Liver (tissue), 8 donors: ENCODE measurements at regions not wholly inside any gene's neighbourhood (a gene's known extent, or its start where the extent isn't known, plus 50 kb on each side); places are given as distances from the start of the nearest gene placed in this dataset.

Experiments used
- DNase-seq: peaks from one replicate; pipeline ENCODE4 v3.0.0-alpha.2; 2017; ENCODE audit warnings: low spot score
- H3K27ac ChIP-seq, 2 donors: one replicate each; pipeline ENCODE4 v1.7.0; 2013; ENCODE audit warnings: inconsistent platforms in 2 of 2, low read length in 2 of 2, control low read depth in 1 of 2, low read depth in 1 of 2, mild to moderate bottlenecking in 1 of 2
- H3K27me3 ChIP-seq, 4 donors: one replicate each; pipeline versions ENCODE4 v1.6.1 to v1.7.0; 2013; ENCODE audit warnings: low read length in 3 of 4, inconsistent platforms in 1 of 4, mild to moderate bottlenecking in 1 of 4, moderate library complexity in 1 of 4; ENCODE audit not compliant: control insufficient read depth in 4 of 4, insufficient read depth in 4 of 4
- H3K36me3 ChIP-seq, 4 donors: one replicate each; pipeline versions ENCODE4 v1.6.1 to v1.7.0; 2013; ENCODE audit warnings: low read length in 3 of 4, mild to moderate bottlenecking in 3 of 4, low read depth in 1 of 4, moderate library complexity in 1 of 4; ENCODE audit not compliant: control insufficient read depth in 4 of 4, insufficient read depth in 3 of 4
- H3K4me1 ChIP-seq, 4 donors: one replicate each; pipeline versions ENCODE4 v1.6.1 to v1.7.0; 2013; ENCODE audit warnings: low read length in 3 of 4, mild to moderate bottlenecking in 3 of 4, moderate library complexity in 1 of 4; ENCODE audit not compliant: control insufficient read depth in 4 of 4, insufficient read depth in 4 of 4
- H3K4me3 ChIP-seq, 3 donors: one replicate each; pipeline versions ENCODE4 v1.6.1 to v1.7.0; 2013; ENCODE audit warnings: low read length in 3 of 3, control low read depth in 1 of 3, low read depth in 1 of 3, mild to moderate bottlenecking in 1 of 3
- H3K9ac ChIP-seq, 2 donors: one replicate each; pipeline ENCODE4 v1.7.0; 2013; ENCODE audit warnings: low read length in 2 of 2, mild to moderate bottlenecking in 2 of 2, moderate library complexity in 2 of 2, control low read depth in 1 of 2, low read depth in 1 of 2
- H3K9me3 ChIP-seq, 4 donors: one replicate each; pipeline versions ENCODE4 v1.6.1 to v1.7.0; 2013; ENCODE audit warnings: low read length in 3 of 4; ENCODE audit not compliant: control insufficient read depth in 4 of 4
- ATF3 ChIP-seq: IDR thresholded peaks from 2 replicates; pipeline ENCODE4 v1.6.1; 2016; ENCODE audit warnings: antibody characterized with exemption
- CTCF ChIP-seq: fragments of 150-350 bp; IDR thresholded peaks from 2 replicates; pipeline ENCODE4 v1.5.1; 2017; ENCODE audit warnings: improper control_type of control experiment, low read depth, low read length; ENCODE audit not compliant: missing input control
- EGR1 ChIP-seq, 2 donors: IDR thresholded peaks; 2 replicates each; pipeline ENCODE4 v1.6.1; 2016 to 2018; ENCODE audit warnings: antibody characterized with exemption in 2 of 2, low read depth in 2 of 2
- FOXA1 ChIP-seq: IDR thresholded peaks from 2 replicates; pipeline ENCODE4 v1.6.1; 2016; ENCODE audit warnings: antibody characterized with exemption
- FOXA2 ChIP-seq: IDR thresholded peaks from 2 replicates; pipeline ENCODE4 v1.6.1; 2016; ENCODE audit warnings: antibody characterized with exemption
- GABPA ChIP-seq, 2 donors: IDR thresholded peaks in 1 of 2; conservative IDR thresholded peaks in 1 of 2; 2 replicates each; pipeline ENCODE4 v1.6.1; 2016; ENCODE audit warnings: antibody characterized with exemption in 2 of 2, mild to moderate bottlenecking in 1 of 2, moderate library complexity in 1 of 2
- HNF4A ChIP-seq, 2 donors: conservative IDR thresholded peaks; 2 replicates each; pipeline ENCODE4 v1.6.1; 2016; ENCODE audit warnings: antibody characterized with exemption in 2 of 2, mild to moderate bottlenecking in 2 of 2
- HNF4G ChIP-seq: IDR thresholded peaks from 2 replicates; pipeline ENCODE4 v1.6.1; 2016; ENCODE audit warnings: antibody characterized with exemption
- JUND ChIP-seq, 2 donors: IDR thresholded peaks; 2 replicates each; pipeline ENCODE4 v1.6.1; 2016; ENCODE audit warnings: antibody characterized with exemption in 2 of 2
- NR2F2 ChIP-seq: IDR thresholded peaks from 2 replicates; pipeline ENCODE4 v1.6.1; 2016; ENCODE audit warnings: antibody characterized with exemption
- RAD21 ChIP-seq, 2 donors: IDR thresholded peaks; 2 replicates each; pipeline ENCODE4 v1.6.1; 2016; ENCODE audit warnings: antibody characterized with exemption in 2 of 2, mild to moderate bottlenecking in 2 of 2
- REST ChIP-seq: IDR thresholded peaks from 2 replicates; pipeline ENCODE4 v1.6.1; 2016; ENCODE audit warnings: antibody characterized with exemption, mild to moderate bottlenecking
- SP1 ChIP-seq: IDR thresholded peaks from 2 replicates; pipeline ENCODE4 v1.6.1; 2018; ENCODE audit warnings: antibody characterized with exemption, mild to moderate bottlenecking
- TAF1 ChIP-seq: conservative IDR thresholded peaks from 2 replicates; pipeline ENCODE4 v1.6.1; 2016; ENCODE audit warnings: antibody characterized with exemption, mild to moderate bottlenecking
- YY1 ChIP-seq: IDR thresholded peaks from 2 replicates; pipeline ENCODE4 v1.6.1; 2016; ENCODE audit warnings: antibody characterized with exemption, mild to moderate bottlenecking
- ZBTB33 ChIP-seq: IDR thresholded peaks from 2 replicates; pipeline ENCODE4 v1.6.1; 2016; ENCODE audit warnings: antibody characterized with exemption
- WGBS: extraction: QIAGEN DNeasy Blood & Tissue Kit; methylation state at CpG from one replicate; pipeline ENCODE4 v1.1.7; 2013; 5-methylcytosine and 5-hydroxymethylcytosine counted together
- donor health status: healthy.
- donor health status: healthy.
- donor health status: healthy.
- donor health status: healthy.
- donor health status: healthy.

- H3K4me3 ChIP-seq = no peak overlapping the region
- WGBS = 49% methylated on average over 3 of the region's 3 CpGs
- TF ChIP-seq GABPA (IDR thresholded peaks at IDR 0.05 in 1 of 2, conservative IDR thresholded peaks at IDR 0.05 in 1 of 2) (no peak), ATF3 (no peak), CTCF (no peak)
- no peaks in the 10 kb centered on the region for H3K4me1 ChIP-seq
- no peaks in the 10 kb centered on the region for H3K36me3 ChIP-seq
- DNase-seq = no peak
- H3K9ac ChIP-seq = no peak overlapping the region
- no peaks in the 10 kb centered on the region for H3K9me3 ChIP-seq
- H3K27ac ChIP-seq = no peak overlapping the region
- no peaks in the 10 kb centered on the region for H3K27me3 ChIP-seq
Measured at GRCh38 chr6:147738516-147739162, 230.1 kb downstream of the SAMD5 start.

GRCh38 chr6:147740326-147740725 is 231.8 kb downstream of the SAMD5 start:
- no peaks in the 10 kb centered on the region for H3K9me3 ChIP-seq
- H3K27ac ChIP-seq = no peak overlapping the region
- no peak for DNase-seq
- peaks cover 0 to under 1% (median 0%) of the 10 kb centered on the region in 4 donors for H3K36me3 ChIP-seq
- no peak for TF ChIP-seq FOXA1
- TF ChIP-seq SP1 = no peak
- TF ChIP-seq TAF1 = no peak
- TF ChIP-seq REST = no peak
- no peak for TF ChIP-seq FOXA2
- no peak for TF ChIP-seq NR2F2
- TF ChIP-seq HNF4A (conservative IDR thresholded peaks at IDR 0.05) = no peak
- TF ChIP-seq HNF4G = no peak
- no peak for TF ChIP-seq ATF3
- no peak for TF ChIP-seq CTCF
- no peak for TF ChIP-seq EGR1 (IDR thresholded peaks at IDR 0.05; ENCODE audit: low read depth in 2 of 2)
- TF ChIP-seq ZBTB33 = no peak
- TF ChIP-seq GABPA (IDR thresholded peaks at IDR 0.05 in 1 of 2, conservative IDR thresholded peaks at IDR 0.05 in 1 of 2) = no peak
- TF ChIP-seq RAD21 (IDR thresholded peaks at IDR 0.05) = no peak
- no peak for TF ChIP-seq YY1
- TF ChIP-seq JUND (IDR thresholded peaks at IDR 0.05) = no peak
- H3K4me1 ChIP-seq = no peaks in the 10 kb centered on the region
- no peak overlapping the region for H3K4me3 ChIP-seq
- H3K27me3 ChIP-seq = no peaks in the 10 kb centered on the region
- 87% methylated on average over 3 of the region's 3 CpGs for WGBS
- no peak overlapping the region for H3K9ac ChIP-seq
